DND-41 (cell line): ENCODE measurements at regions not wholly inside any gene's neighbourhood (a gene's known extent, or its start where the extent isn't known, plus 50 kb on each side); places are given as distances from the start of the nearest gene placed in this dataset.

Source experiments
- EZH2 ChIP-seq: IDR thresholded peaks from 3 replicates; pipeline ENCODE4 v1.6.1; 2012; ENCODE audit warnings: borderline replicate concordance, low read depth, mild to moderate bottlenecking, moderate library complexity, low read length, inconsistent platforms; ENCODE audit not compliant: severe bottlenecking
- TF ChIP-seq, protein P1 (sequence below): IDR thresholded peaks from 2 replicates; pipeline ENCODE4 v1.5.1; 2012; ENCODE audit warnings: borderline replicate concordance, low read length, moderate library complexity, mild to moderate bottlenecking; ENCODE audit not compliant: poor library complexity, severe bottlenecking; ENCODE audit errors: extremely low read depth

DNA sequence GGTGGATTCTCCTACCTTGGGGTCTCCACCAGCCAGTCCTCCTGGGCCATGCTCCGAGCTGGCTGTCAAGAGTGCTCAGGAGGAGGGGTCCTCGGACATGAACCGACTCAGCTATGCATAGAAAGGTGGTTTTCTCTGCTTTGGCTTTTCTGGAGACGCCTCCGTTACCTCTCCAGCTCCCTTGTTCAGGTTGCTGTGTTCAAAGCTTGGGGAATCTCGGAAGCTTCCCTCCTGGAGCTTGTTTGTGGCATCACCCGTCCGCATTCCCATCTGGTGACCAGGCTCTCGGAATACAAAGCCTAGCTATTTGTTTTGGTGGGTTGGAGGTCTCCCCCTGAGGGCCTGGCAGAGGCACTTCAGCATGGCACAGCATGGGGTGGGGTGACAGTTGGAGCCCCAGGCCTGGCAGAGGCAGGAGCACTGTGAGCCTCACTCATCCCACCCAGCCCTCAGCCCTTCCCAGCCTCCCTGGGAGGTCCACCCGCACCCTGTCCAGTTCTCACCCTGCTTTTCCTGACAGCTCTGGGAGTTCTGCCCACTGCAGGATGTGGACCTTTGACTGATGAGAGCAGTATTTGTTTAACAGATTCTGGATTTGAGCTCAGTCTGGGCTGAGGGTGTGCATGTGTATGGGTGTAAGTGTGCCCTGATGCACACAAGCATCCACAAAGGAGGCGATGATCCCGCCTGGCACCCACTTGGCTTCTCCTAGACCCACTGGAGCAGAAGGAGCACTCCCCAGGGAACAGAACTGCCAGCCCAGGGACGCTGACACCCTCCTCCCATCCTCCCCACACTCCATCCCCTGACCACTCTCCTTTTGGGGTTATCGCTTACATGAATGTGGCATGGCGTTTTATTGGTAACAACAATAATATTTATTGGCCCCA lies 107.3 kb upstream of the HS6ST1 start:
- TF ChIP-seq, protein P1, sequence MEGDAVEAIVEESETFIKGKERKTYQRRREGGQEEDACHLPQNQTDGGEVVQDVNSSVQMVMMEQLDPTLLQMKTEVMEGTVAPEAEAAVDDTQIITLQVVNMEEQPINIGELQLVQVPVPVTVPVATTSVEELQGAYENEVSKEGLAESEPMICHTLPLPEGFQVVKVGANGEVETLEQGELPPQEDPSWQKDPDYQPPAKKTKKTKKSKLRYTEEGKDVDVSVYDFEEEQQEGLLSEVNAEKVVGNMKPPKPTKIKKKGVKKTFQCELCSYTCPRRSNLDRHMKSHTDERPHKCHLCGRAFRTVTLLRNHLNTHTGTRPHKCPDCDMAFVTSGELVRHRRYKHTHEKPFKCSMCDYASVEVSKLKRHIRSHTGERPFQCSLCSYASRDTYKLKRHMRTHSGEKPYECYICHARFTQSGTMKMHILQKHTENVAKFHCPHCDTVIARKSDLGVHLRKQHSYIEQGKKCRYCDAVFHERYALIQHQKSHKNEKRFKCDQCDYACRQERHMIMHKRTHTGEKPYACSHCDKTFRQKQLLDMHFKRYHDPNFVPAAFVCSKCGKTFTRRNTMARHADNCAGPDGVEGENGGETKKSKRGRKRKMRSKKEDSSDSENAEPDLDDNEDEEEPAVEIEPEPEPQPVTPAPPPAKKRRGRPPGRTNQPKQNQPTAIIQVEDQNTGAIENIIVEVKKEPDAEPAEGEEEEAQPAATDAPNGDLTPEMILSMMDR, result no peak
- TF ChIP-seq EZH2, result no peak
